ENCODE measurements at regions not wholly inside any gene's neighbourhood (a gene's known extent, or its start where the extent isn't known, plus 50 kb on each side); places are given as distances from the start of the nearest gene placed in this dataset.
A peak's percentile ranks its signal among the peaks of the same experiment; 100 is the strongest.
"Not testable (repeated sequence)": the region's sequence is repeated elsewhere in the genome, so short reads cannot be mapped to it uniquely, and the experiment has no call there.

DNA sequence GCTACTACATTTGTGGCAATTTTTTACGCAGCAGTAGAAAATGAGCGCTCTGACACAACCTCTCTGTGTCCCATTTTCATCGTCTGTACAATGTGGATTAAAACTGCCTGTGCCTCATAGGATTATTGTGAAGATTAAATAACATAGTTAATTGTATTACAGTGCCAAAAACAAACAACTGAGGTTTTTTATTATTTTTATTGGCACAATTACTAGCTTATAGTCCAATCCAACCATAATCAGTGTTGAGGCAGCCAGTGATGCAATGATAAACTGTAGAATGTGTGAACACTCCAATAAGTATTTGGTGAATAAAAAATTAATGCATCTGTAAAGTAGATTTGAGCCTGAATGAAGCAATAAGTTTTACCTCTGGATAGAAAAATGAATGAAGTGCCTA, 588.3 kb downstream of the DNAH5 start:
- DNase-seq (ENCODE audit: insufficient read length, low spot score) (no peak), FAIRE-seq (no peak)

- FAIRE-seq: no peak
Measured at GRCh38 chr5:13354611-13355010, 589.9 kb downstream of the DNAH5 start.

GRCh38 chr5:13350767-13351166, 593.7 kb downstream of the DNAH5 start:
- no peak for DNase-seq (ENCODE audit: insufficient read length, low spot score)
- no peak for FAIRE-seq

More at GRCh38 chr5:13354611-13355010, 589.9 kb downstream of the DNAH5 start:
- no peak for DNase-seq (ENCODE audit: insufficient read length, low spot score)

DNA sequence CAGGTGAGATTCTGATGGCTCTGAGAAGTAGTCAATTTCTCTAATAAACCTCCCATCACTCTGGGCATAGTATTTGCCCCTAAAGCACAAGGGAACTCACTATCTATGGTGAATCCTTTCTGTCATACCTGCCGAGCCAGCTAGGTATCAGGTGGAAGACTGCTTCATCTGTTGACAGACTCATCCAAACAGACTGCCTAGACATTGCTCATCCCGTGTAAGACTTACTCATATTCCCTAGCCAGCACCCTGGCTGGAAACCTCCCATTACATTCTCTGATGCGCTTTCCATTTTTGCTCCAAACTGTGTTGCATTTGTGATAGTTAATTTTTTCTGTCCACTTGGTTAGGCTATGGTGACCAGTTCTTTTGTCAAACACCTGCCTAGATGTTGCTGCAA, 595.9 kb downstream of the DNAH5 start:
- FAIRE-seq (peak; percentile 69), DNase-seq (ENCODE audit: insufficient read length, low spot score) (no peak)

DNA sequence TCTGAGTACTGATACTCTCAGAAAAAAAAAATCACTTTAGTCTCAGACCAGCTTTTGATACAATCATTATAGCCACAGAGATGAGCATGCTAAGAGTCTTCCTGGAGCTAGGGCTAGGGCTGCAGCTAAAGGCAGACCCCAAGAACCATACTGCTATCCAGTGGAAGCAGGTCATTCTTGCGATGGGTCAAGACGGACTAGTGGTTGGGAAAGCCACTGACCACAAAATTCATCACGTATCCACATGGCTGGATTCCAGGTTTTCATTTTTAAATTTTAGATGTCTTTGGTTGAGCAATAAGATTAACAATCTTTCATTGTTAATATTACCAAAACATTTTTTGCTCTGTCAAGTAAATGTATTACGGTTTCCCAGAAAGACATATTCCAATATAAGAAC, 598.1 kb downstream of the DNAH5 start:
- no peak for DNase-seq (ENCODE audit: insufficient read length, low spot score)
- no peak for FAIRE-seq

- DNase-seq (ENCODE audit: insufficient read length, low spot score): no peak
- FAIRE-seq: no peak
Measured at GRCh38 chr5:13339093-13339492, 605.4 kb downstream of the DNAH5 start.

DNA sequence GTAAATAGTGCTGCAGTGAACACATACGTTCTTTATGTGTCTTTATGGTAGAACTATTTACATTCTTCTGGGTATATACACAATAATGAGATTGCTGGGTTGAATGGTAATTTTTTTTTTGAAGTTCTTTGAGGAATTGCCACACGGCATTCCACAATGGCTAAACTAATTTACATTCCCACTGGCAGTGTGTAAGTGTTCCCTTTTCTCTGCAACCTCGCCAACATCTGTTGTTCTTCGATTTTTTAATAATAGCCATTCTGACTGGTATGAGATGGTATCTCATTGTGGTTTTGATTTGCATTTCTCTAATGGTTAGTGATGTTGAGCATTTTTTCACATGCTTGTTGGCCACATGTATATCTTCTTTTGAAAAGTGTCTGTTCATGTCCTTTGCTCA, 609.5 kb downstream of the DNAH5 start:
- FAIRE-seq; DNase-seq (ENCODE audit: insufficient read length, low spot score): not testable (repeated sequence)

GRCh38 chr5:13331585-13331984, 612.9 kb downstream of the DNAH5 start:
- no peak for DNase-seq (ENCODE audit: insufficient read length, low spot score)
- peak; percentile 73 for FAIRE-seq

GRCh38 chr5:13328316-13328715, 616.2 kb downstream of the DNAH5 start:
- DNase-seq (ENCODE audit: insufficient read length, low spot score) (no peak), FAIRE-seq (peak; percentile 31)

DNA sequence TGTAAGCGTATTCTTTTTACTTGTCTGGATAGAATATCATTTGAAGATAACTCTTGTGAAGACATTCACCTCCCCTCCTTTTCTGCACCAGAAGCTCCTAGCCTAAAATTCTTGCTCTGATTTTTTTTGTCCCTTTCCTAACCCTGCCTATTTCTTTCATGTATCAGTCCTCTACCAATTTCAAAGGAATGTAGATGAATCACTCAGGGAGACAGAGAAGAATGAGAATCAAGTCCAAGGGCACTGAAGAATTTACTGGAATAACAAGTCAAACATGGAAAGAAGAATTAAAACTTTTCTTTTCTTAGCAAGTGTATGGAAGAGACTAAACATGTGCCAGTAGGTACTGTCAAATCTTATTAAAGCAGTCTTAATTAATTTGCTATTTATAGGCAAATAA, 618.7 kb downstream of the DNAH5 start:
- FAIRE-seq: no peak
- no peak for DNase-seq (ENCODE audit: insufficient read length, low spot score)

- DNase-seq (ENCODE audit: insufficient read length, low spot score) (no peak), FAIRE-seq (no peak)
Measured at GRCh38 chr5:13322769-13323168, 621.7 kb downstream of the DNAH5 start.

DNA sequence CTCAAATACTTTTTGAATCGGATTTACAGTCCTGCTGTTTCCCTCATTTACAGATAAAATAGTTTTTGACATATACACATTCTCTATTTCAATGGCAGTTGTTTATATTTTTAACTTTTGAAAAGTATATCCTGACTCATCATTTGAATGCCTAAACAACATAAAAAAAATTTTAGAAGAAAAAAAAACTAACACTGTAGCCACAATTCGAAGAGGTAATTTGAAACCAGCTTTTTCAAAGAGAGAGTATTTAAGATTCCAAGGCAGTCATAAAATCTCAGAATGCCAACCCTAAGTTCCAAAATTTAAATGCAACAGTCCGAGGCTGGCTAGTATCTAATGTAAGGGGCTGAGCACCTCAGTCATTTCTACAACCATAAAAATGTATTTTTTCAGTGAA, 626.8 kb downstream of the DNAH5 start:
- no peak for DNase-seq (ENCODE audit: insufficient read length, low spot score)
- FAIRE-seq: no peak

DNA sequence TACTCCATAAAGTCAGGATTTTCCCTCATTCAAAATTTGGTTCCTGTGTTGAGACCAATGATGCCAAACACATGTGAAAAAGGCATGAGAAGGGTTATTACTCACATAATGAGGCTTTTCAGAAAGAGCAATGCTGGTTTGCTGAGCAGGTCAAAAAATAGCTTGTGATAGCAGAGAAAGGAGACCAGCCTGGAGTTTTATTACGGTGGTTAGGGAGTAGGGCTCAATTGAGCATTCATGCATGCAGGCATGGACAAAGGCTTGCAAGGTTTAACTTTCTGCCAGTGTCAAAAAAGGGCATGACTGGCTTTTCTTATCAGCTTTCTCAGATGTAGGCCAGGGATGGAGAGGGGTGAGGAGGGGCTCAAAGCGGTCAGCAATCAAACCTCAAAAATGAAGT, 628.3 kb downstream of the DNAH5 start:
- FAIRE-seq (no peak), DNase-seq (ENCODE audit: insufficient read length, low spot score) (no peak)

- no peak for FAIRE-seq
- DNase-seq (ENCODE audit: insufficient read length, low spot score): no peak
Measured at GRCh38 chr5:13307480-13307879, 637.0 kb downstream of the DNAH5 start.

DNA sequence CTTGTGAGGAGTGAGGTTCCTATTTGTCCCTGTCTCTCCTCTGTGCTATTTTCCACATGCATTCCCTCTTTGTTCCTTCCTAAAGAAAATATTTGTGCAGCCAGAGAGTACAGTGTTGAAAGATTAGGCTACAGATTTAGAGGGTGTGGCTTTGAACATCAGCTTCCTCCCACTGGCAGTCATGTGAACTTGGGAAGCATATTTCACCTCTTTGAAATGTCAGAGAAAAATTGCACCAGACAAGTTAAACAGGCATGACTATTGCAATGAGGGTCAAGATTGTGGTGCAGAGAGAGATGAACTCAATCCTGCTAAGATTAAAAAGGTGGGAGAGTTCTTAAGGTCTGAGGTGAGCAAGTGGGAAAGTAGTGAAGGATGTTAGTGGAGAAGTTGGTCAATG, 641.0 kb downstream of the DNAH5 start:
- no peak for FAIRE-seq
- no peak for DNase-seq (ENCODE audit: insufficient read length, low spot score)

GRCh38 chr5:13278811-13279210, 665.7 kb downstream of the DNAH5 start:
- DNase-seq (ENCODE audit: insufficient read length, low spot score) (no peak), FAIRE-seq (peak; percentile 55)

GRCh38 chr5:13278148-13278547, 666.3 kb downstream of the DNAH5 start:
- FAIRE-seq: no peak
- DNase-seq (ENCODE audit: insufficient read length, low spot score): no peak

DNA sequence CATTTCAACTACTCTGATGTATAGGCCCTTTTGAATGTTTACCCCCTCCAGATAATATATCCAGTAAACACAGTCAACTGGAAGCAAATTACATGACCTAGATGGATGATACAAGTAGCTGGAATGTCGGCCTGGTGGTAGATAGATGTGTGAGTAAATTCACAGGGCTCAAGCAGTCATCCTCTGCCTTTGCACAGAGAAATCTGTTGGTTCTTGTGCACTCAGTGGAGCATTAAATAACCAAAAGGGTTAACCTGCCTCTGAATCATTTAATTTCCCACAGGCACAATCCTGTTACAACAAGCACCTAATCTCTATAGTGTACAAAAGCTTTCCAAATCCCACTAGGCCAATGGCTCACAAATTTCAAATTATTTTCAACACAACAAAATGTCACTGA, 668.3 kb downstream of the DNAH5 start:
- FAIRE-seq: peak; percentile 44
- DNase-seq (ENCODE audit: insufficient read length, low spot score): no peak

DNA sequence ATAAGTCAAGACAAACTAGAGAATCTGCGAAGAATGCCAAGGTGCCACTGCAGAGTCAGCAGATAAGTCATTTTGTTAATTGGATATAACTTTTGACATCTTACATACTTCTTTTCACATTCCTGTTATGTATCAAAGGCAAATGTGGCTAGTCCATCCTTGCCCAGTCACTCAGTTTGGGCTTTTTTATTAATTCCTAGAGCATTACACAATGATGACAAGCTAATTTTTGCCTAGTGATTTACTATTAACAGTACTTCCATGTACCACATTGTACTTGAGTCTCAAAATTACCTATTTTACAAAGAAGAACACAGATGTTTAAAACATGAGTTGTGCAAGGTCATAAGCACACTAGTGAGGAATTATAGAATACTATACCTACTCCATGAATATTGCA, 680.8 kb downstream of the DNAH5 start:
- no peak for DNase-seq (ENCODE audit: insufficient read length, low spot score)
- FAIRE-seq: no peak

DNA sequence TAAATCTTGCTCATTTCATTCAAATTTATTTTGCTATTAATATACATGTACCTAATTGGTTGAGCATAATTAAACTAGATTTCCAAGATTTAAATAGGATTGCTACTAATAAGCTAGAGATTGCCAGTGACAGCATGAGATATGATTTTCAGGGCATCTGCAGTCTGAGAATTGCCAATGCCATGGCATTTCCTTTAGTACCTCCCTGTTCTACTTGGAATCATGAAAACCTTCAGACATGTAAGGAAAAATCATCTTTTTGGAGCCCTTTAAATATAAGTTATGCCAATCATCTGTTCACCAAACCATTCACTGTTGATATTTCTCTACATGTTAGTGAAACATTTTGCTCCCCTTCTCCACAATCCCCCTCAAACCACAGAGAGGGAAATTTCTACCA, 691.4 kb downstream of the DNAH5 start:
- FAIRE-seq (no peak), DNase-seq (ENCODE audit: insufficient read length, low spot score) (no peak)

DNA sequence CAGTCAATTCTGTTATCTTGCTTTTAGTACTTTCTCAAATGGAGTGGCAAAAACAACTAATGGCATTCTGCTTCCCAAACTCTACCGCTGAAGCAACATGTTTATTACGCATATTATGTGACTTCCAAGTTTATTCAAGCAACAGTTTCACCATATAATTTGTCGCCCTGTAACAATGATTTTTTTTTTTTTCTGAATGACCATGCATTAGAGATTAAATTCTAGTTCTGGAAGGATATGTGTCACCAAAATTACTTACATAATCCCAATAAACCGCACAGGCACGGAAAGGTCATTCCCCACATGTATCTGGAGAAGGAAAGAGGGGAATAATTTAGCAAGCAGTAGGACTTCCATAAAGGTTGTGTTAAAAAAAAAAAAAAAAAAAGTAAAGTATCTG, 691.8 kb downstream of the DNAH5 start:
- FAIRE-seq (peak; percentile 33), DNase-seq (ENCODE audit: insufficient read length, low spot score) (no peak)

- peak; percentile 4 for FAIRE-seq
- DNase-seq (ENCODE audit: insufficient read length, low spot score): peak; percentile 13
Measured at GRCh38 chr5:13251623-13252376, 692.7 kb downstream of the DNAH5 start.
